GM21786 (cell line): ENCODE measurements at regions not wholly inside any gene's neighbourhood (a gene's known extent, or its start where the extent isn't known, plus 50 kb on each side); places are given as distances from the start of the nearest gene placed in this dataset.

ENCODE experiments used
- ATAC-seq: cut with Tn5 transposase; IDR thresholded peaks from one replicate; pipeline ENCODE4 v1.9.1; 2021; ENCODE audit not compliant: unreplicated experiment

- no peak for ATAC-seq
These were observed 50.2 kb upstream of the PHLPP1 start for GRCh38 chr18:62665188-62665587.
